WTC11 (cell line): ENCODE measurements at regions not wholly inside any gene's neighbourhood (a gene's known extent, or its start where the extent isn't known, plus 50 kb on each side); places are given as distances from the start of the nearest gene placed in this dataset.

Experiments
- ATAC-seq: fragments of 200-7000 bp; cut with Tn5 transposase; 2 replicates; pipeline ENCODE4 v1.10.0; 2021; ENCODE audit warnings: mild to moderate bottlenecking, moderate library complexity
- CTCF ChIA-PET: fragments of 300-600 bp; sonication (Branson Sonifier 250); formaldehyde crosslinking; loops from one replicate; lab custom pipeline; 2021; ENCODE audit warnings: antibody characterized with exemption; lab: Charles Lee
- POLR2A ChIA-PET: fragments of 350-600 bp; sonication (Branson Sonifier 250); formaldehyde crosslinking; loops from one replicate; lab custom pipeline; 2021; ENCODE audit warnings: antibody characterized with exemption; lab: Charles Lee
- DNase-seq: peaks from one replicate; pipeline ENCODE4 v3.0.0; 2021; ENCODE audit warnings: low spot score
- H3K27ac Mint-ChIP-seq: 2 replicates; pipeline ENCODE4 v1.8.0; 2021; ENCODE audit warnings: mixed read lengths
- H3K27me3 Mint-ChIP-seq: 2 replicates; pipeline ENCODE4 v1.8.0; 2021; ENCODE audit warnings: low read depth, mild to moderate bottlenecking, moderate library complexity, mixed read lengths
- H3K36me3 Mint-ChIP-seq: 2 replicates; pipeline ENCODE4 v1.8.0; 2021; ENCODE audit warnings: mixed read lengths
- H3K4me1 Mint-ChIP-seq: 2 replicates; pipeline ENCODE4 v1.8.0; 2022; ENCODE audit warnings: mixed read lengths
- H3K4me3 Mint-ChIP-seq: 2 replicates; pipeline ENCODE4 v1.8.0; 2021; ENCODE audit warnings: mild to moderate bottlenecking, moderate library complexity, mixed read lengths
- H3K9me3 Mint-ChIP-seq: 2 replicates; pipeline ENCODE4 v1.8.0; 2021; ENCODE audit warnings: mixed read lengths
- ATF2 ChIP-seq: sonication (generic); formaldehyde crosslinking; IDR thresholded peaks from 2 replicates; pipeline ENCODE4 v1.8.1; 2022; ENCODE audit warnings: low read depth, missing genetic modification reagents, borderline replicate concordance
- CDX4 ChIP-seq: fragments of 250-450 bp; sonication (Bioruptor Pico); IDR thresholded peaks from 2 replicates; pipeline ENCODE4 v1.9.0; 2021; ENCODE audit warnings: moderate library complexity, mild to moderate bottlenecking, inconsistent platforms, borderline replicate concordance
- CREM ChIP-seq: sonication (generic); formaldehyde crosslinking; IDR thresholded peaks from 2 replicates; pipeline ENCODE4 v1.8.1; 2022; ENCODE audit warnings: mild to moderate bottlenecking, missing genetic modification reagents, moderate library complexity
- CTCF ChIP-seq: fragments of 200-600 bp; IDR thresholded peaks from 2 replicates; pipeline ENCODE4 v1.8.0; 2022; ENCODE audit warnings: antibody characterized with exemption
- E2F5 ChIP-seq: sonication (generic); formaldehyde crosslinking; IDR thresholded peaks from 2 replicates; pipeline ENCODE4 v1.8.1; 2022; ENCODE audit warnings: mild to moderate bottlenecking, moderate library complexity, missing genetic modification reagents
- EMX1 ChIP-seq: fragments of 250-450 bp; sonication (Bioruptor Pico); IDR thresholded peaks from 2 replicates; pipeline ENCODE4 v1.8.0; 2021; ENCODE audit warnings: mild to moderate bottlenecking
- FOXP1 ChIP-seq: sonication (generic); formaldehyde crosslinking; IDR thresholded peaks from 2 replicates; pipeline ENCODE4 v1.8.0; 2022; ENCODE audit warnings: missing genetic modification reagents, mild to moderate bottlenecking, moderate library complexity, borderline replicate concordance
- GTF2I ChIP-seq: fragments of 250-450 bp; sonication (Bioruptor Pico); conservative IDR thresholded peaks from 2 replicates; pipeline ENCODE4 v1.4.0; 2021; ENCODE audit warnings: mild to moderate bottlenecking
- HMGXB4 ChIP-seq: sonication (generic); formaldehyde crosslinking; IDR thresholded peaks from 2 replicates; pipeline ENCODE4 v1.8.1; 2023; ENCODE audit warnings: mild to moderate bottlenecking, moderate library complexity, missing genetic modification reagents
- MAX ChIP-seq: sonication (generic); formaldehyde crosslinking; IDR thresholded peaks from 2 replicates; pipeline ENCODE4 v1.8.0; 2022; ENCODE audit warnings: mild to moderate bottlenecking, missing genetic modification reagents
- MXD4 ChIP-seq: fragments of 250-450 bp; sonication (Bioruptor Pico); IDR thresholded peaks from 2 replicates; pipeline ENCODE4 v1.8.0; 2021; ENCODE audit warnings: mild to moderate bottlenecking, moderate library complexity, borderline replicate concordance
- NFATC4 ChIP-seq: fragments of 250-450 bp; sonication (Bioruptor Pico); IDR thresholded peaks from 2 replicates; pipeline ENCODE4 v1.9.0; 2021; ENCODE audit warnings: mild to moderate bottlenecking
- NFE2L1 ChIP-seq: sonication (generic); formaldehyde crosslinking; IDR thresholded peaks from 2 replicates; pipeline ENCODE4 v1.8.1; 2023; ENCODE audit warnings: missing genetic modification reagents
- NFYB ChIP-seq: sonication (generic); formaldehyde crosslinking; conservative IDR thresholded peaks from 2 replicates; pipeline ENCODE4 v1.8.0; 2022; ENCODE audit warnings: low read depth, missing genetic modification reagents
- PREB ChIP-seq: sonication (generic); formaldehyde crosslinking; IDR thresholded peaks from 2 replicates; pipeline ENCODE4 v1.8.1; 2022; ENCODE audit warnings: mild to moderate bottlenecking, missing genetic modification reagents, moderate library complexity, borderline replicate concordance
- RORB ChIP-seq: fragments of 250-450 bp; sonication (Bioruptor Pico); IDR thresholded peaks from 2 replicates; pipeline ENCODE4 v1.9.0; 2021; ENCODE audit warnings: mild to moderate bottlenecking
- TCF7 ChIP-seq: sonication (generic); formaldehyde crosslinking; IDR thresholded peaks from 2 replicates; pipeline ENCODE4 v1.8.0; 2022; ENCODE audit warnings: mild to moderate bottlenecking, low read depth, missing genetic modification reagents, moderate library complexity
- USF2 ChIP-seq: sonication (generic); formaldehyde crosslinking; IDR thresholded peaks from 2 replicates; pipeline ENCODE4 v1.8.1; 2023; ENCODE audit warnings: mild to moderate bottlenecking, missing genetic modification reagents, moderate library complexity
- ZBTB43 ChIP-seq: sonication (generic); formaldehyde crosslinking; IDR thresholded peaks from 2 replicates; pipeline ENCODE4 v1.8.1; 2023; ENCODE audit warnings: mild to moderate bottlenecking, missing genetic modification reagents
- ZMAT4 ChIP-seq: fragments of 250-450 bp; sonication (Bioruptor Pico); IDR thresholded peaks from 2 replicates; pipeline ENCODE4 v1.9.0; 2021; ENCODE audit warnings: mild to moderate bottlenecking
- ZNF512 ChIP-seq: sonication (generic); formaldehyde crosslinking; IDR thresholded peaks from 2 replicates; pipeline ENCODE4 v1.8.1; 2022; ENCODE audit warnings: missing genetic modification reagents, borderline replicate concordance

GRCh38 chr6:164962805-164963204, 346.6 kb downstream of the C6orf118 start (continued):
- no peak for TF ChIP-seq CDX4 (CRISPR knock-in tag)
- TF ChIP-seq CREM (CRISPR knock-in tag): no peak
- TF ChIP-seq NFYB (CRISPR knock-in tag): no peak
- no peak for TF ChIP-seq NFE2L1 (CRISPR knock-in tag)

- H3K9me3 Mint-ChIP-seq: peaks cover 27% of the 10 kb centered on the region
- H3K27ac Mint-ChIP-seq: no peak overlapping the region
- ChIA-PET POLR2A (no interaction called here), CTCF (no interaction called here)
- no peak for DNase-seq
- H3K36me3 Mint-ChIP-seq: peaks cover 2% of the 10 kb centered on the region; the same call in 1 of the 2 replicates
- H3K27me3 Mint-ChIP-seq: no peaks in the 10 kb centered on the region
- ATAC-seq: no peak
- H3K4me1 Mint-ChIP-seq: no peaks in the 10 kb centered on the region
- TF ChIP-seq FOXP1 (CRISPR knock-in tag) (no peak), ZBTB43 (CRISPR knock-in tag) (no peak), NFATC4 (CRISPR knock-in tag) (no peak), RORB (CRISPR knock-in tag) (no peak), HMGXB4 (CRISPR knock-in tag) (no peak), USF2 (CRISPR knock-in tag) (no peak), E2F5 (CRISPR knock-in tag) (no peak), MAX (CRISPR knock-in tag) (no peak), ATF2 (CRISPR knock-in tag) (no peak)
- no peak overlapping the region for H3K4me3 Mint-ChIP-seq
Observed at GRCh38 chr6:164947164-164947563, 362.2 kb downstream of the C6orf118 start.

GRCh38 chr6:164942271-164942670, 367.1 kb downstream of the C6orf118 start:
- no peaks in the 10 kb centered on the region for H3K27me3 Mint-ChIP-seq
- TF ChIP-seq ZMAT4 (CRISPR knock-in tag): no peak
- no peak for TF ChIP-seq CTCF
- no peak for TF ChIP-seq FOXP1 (CRISPR knock-in tag)
- no peak for TF ChIP-seq CREM (CRISPR knock-in tag)
- no peak for TF ChIP-seq GTF2I (CRISPR knock-in tag)
- TF ChIP-seq MXD4 (CRISPR knock-in tag): no peak
- TF ChIP-seq PREB (CRISPR knock-in tag): no peak
- no peak for TF ChIP-seq EMX1 (CRISPR knock-in tag)
- no peak for TF ChIP-seq ZNF512 (CRISPR knock-in tag)
- no peak for TF ChIP-seq TCF7

More at GRCh38 chr6:164942271-164942670, 367.1 kb downstream of the C6orf118 start:
- peaks cover 2% of the 10 kb centered on the region; the same call in 1 of the 2 replicates for H3K36me3 Mint-ChIP-seq
- ChIA-PET POLR2A (no interaction called here), CTCF (no interaction called here)
- H3K27ac Mint-ChIP-seq: no peak overlapping the region
- ATAC-seq (no peak), DNase-seq (no peak)
- H3K4me3 Mint-ChIP-seq: no peak overlapping the region
- H3K9me3 Mint-ChIP-seq: peaks cover 38% of the 10 kb centered on the region
- H3K4me1 Mint-ChIP-seq: no peaks in the 10 kb centered on the region
